LNCaP clone FGC (cell line): ENCODE measurements at regions not wholly inside any gene's neighbourhood (a gene's known extent, or its start where the extent isn't known, plus 50 kb on each side); places are given as distances from the start of the nearest gene placed in this dataset.

ENCODE experiments used
- DNase-seq: peaks from one replicate; pipeline ENCODE4 v3.0.0-alpha.2; 2011; ENCODE audit warnings: low read depth
- H3K4me3 ChIP-seq: 2 replicates; pipeline ENCODE4 v1.5.1; 2011; ENCODE audit warnings: mild to moderate bottlenecking, low read depth, low read length, control low read depth
- CTCF ChIP-seq: IDR thresholded peaks from 2 replicates; pipeline ENCODE4 v1.5.1; 2012; ENCODE audit warnings: mild to moderate bottlenecking; ENCODE audit not compliant: control insufficient read depth, insufficient read depth; ENCODE audit errors: extremely low read depth

GRCh38 chr3:139128803-139129202, 84.1 kb upstream of the PRR23C start:
- no peak for DNase-seq
- H3K4me3 ChIP-seq = no peak overlapping the region
- TF ChIP-seq CTCF = no peak

- no peak for TF ChIP-seq CTCF
- no peak for DNase-seq
- H3K4me3 ChIP-seq = no peak overlapping the region
These were observed 85.2 kb upstream of the PRR23C start for GRCh38 chr3:139129892-139130291.

GRCh38 chr3:139130390-139131140, 85.9 kb upstream of the PRR23C start:
- no peak for TF ChIP-seq CTCF
- no peak for DNase-seq
- no peak overlapping the region for H3K4me3 ChIP-seq

GRCh38 chr3:139131951-139132350, 87.3 kb upstream of the PRR23C start:
- no peak for TF ChIP-seq CTCF
- no peak for DNase-seq
- H3K4me3 ChIP-seq = no peak overlapping the region

- no peak for DNase-seq
- TF ChIP-seq CTCF = no peak
These were observed 88.3 kb upstream of the PRR23C start for GRCh38 chr3:139132976-139133375.

GRCh38 chr3:139134678-139135372, 90.1 kb upstream of the PRR23C start:
- DNase-seq = no peak
- H3K4me3 ChIP-seq = no peak overlapping the region
- TF ChIP-seq CTCF = no peak

More at GRCh38 chr3:139132976-139133375, 88.3 kb upstream of the PRR23C start:
- H3K4me3 ChIP-seq = no peak overlapping the region

- TF ChIP-seq CTCF = no peak
- DNase-seq = no peak
- H3K4me3 ChIP-seq = no peak overlapping the region
These were observed 91.0 kb upstream of the PRR23C start for GRCh38 chr3:139135657-139136056.
